ENCODE measurements at regions not wholly inside any gene's neighbourhood (a gene's known extent, or its start where the extent isn't known, plus 50 kb on each side); places are given as distances from the start of the nearest gene placed in this dataset.

- no peak for DNase-seq
These were observed 114.6 kb downstream of the C5orf15 start for GRCh38 chr5:133853646-133854365.

GRCh38 chr5:133851521-133851920, 116.9 kb downstream of the C5orf15 start:
- DNase-seq = no peak

DNA sequence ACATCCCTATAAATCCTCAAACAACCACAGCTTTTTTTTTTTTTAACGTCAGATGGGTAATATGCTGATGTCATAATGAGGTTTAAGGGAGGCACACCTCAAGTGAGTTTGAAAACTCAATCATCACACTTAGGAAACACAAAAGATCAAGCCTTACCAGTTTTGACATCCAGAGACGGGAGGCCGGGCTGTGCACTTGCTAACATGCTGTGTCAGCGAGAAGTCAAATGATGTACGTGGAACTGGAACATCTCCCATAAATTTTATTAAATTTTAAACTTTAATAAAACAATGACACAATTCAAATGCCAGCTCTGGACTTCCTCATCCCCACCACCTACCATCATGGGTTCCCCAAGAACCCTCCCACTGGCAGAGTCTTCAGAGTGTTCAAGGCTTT, 117.6 kb downstream of the C5orf15 start:
- no peak for DNase-seq

DNA sequence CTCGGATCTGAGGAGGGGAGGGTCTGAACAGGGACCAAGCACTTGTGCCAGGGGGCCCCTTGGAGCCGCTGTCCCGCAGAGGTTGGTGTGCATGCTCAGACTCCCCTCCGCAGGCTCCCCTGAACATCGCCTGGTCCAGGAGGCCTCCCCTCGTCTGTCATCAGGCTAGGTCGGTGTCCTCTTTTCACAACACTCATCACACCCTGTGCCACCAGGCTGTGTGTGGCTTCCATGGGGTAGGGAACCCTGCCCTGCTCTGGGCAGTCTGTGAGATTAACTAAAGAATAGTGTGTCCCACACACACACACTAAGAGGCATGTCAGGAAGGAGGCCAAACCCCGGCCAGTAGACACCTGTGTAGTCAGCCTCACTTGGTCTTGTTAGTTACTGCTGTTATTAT, 119.3 kb downstream of the C5orf15 start:
- no peak for DNase-seq

- DNase-seq = no peak
These were observed 120.0 kb downstream of the C5orf15 start for GRCh38 chr5:133848341-133848811.

DNA sequence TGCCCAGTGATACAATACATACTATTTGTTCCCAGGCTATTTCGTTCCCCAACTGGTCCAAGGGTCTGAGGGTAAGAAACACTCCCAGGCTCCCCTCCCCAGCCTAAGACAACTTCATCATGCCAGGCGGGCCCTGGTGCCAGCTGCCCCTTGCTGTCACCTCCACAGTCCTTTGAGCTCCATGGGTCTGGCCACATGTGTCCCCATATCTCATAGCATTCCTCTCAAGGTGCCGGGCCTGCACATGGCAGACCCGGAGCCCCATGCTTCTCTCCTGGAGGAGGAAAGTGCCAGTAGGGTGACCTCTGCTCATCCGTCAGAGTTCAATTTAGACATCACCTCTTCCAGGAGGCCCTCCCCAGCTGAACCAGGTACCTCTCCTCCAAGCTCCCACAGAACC, 120.5 kb downstream of the C5orf15 start:
- DNase-seq = no peak

DNA sequence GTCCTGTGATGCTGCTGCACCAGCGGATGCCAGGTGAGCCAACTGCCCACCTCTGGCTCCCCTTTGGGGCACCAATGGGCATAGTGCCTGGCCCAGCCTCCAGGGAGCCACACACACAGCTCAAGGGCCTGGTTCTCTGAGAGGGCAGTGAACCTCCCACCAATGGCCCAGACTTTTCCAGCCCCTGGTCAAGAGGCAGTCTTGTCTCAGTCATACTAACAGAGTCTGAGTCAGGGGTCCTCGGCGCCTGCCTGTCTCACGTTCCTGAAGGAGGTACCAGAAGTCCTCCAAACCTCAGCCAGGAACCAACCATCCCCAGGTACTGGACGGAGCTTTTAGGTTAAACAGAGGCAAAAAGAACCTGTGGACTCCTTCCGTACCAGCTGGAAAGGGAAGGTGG, 121.1 kb downstream of the C5orf15 start:
- DNase-seq = no peak

DNA sequence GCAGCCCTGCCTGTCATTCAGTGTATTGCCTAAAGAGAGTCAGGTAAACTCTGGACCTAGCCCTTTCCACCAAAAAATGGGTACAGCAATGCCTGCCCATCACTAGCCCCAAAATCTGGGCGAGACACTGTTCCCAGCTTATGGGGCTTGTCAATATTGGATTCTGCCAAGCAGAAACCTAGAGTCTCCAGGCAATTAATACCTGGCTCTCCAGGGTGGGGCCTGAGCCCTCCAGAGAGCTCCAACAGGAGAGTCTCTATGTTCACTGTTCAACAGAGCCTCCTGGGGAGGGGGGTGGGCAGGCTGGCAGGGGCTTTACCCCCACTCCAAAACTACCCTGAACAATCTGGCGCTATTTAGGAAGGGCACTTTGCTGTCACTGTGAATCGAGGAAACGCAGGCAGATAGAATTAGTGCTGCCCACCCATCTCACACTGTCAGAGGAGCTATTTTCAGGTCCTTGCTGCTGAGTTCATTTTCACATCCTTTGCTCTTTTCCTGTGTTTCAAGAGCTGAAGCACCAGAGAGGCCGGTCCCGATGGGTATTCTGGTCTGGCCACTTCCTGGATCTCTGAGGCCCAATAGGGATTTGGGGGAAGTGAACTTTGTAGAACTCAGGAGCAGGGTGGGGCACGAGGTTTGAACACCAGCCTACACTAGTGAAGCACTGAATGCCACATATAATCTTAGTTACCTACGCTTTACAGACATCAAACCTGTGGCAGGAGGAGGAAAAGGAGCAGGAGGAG, 121.8 kb downstream of the C5orf15 start:
- DNase-seq = no peak

DNA sequence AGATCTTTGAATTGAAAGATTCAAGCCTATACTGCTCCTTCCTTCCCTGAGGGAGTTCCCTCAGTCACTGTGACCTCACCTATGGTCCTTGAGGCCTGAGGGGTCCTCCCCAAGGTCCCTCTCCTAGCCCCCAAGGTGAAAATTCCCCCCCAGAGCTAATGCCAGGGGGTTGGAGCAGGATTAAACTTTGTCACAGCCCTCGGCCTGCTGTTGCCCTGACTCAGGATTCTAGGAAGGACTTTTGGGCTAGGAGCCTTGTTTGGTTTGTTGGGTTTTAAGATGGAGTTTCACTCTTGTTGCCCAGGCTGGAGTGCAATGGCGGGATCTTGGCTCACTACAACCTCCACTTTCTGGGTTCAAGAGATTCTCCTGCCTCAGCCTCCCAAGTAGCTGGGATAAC, 123.2 kb downstream of the C5orf15 start:
- DNase-seq = no peak

DNA sequence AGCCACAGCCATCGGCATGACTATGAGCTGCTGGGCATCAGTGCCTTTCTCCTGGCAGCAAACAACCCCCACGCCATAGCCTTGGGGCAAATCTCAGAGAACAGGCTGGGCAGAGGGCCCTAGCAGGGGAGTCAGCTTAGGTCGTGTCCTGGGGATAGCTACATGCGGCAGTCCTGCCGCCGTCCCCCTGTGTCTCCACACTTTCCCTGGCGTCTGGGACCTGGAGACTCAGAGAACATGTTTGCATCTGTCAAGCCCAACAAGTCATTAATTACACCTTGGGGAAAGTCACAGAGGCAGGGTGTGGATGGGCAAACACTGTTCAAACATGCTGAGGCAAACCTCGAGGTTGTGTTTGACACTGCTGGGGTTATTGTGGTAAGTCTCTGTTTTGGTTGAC, 123.6 kb downstream of the C5orf15 start:
- no peak for DNase-seq

DNA sequence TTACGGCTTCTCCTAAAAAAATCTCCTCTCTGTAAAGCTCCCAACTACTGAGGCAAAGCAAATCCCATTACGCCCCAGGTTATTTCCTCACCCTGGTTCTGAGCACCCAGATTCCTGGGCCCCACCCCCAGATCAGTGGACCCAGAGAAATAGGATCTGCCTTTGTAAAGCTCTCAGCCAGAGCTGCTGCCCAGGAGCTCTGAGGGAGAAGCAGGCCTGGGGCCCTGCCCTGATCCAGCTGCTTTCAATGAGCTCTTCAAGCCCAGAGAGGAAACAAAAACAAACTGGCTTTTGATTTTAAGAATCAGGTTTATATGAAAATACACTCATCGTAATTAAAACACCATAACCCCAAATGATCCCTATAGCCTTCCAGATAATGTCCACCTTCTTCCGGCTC, 124.5 kb downstream of the C5orf15 start:
- no peak for DNase-seq

DNA sequence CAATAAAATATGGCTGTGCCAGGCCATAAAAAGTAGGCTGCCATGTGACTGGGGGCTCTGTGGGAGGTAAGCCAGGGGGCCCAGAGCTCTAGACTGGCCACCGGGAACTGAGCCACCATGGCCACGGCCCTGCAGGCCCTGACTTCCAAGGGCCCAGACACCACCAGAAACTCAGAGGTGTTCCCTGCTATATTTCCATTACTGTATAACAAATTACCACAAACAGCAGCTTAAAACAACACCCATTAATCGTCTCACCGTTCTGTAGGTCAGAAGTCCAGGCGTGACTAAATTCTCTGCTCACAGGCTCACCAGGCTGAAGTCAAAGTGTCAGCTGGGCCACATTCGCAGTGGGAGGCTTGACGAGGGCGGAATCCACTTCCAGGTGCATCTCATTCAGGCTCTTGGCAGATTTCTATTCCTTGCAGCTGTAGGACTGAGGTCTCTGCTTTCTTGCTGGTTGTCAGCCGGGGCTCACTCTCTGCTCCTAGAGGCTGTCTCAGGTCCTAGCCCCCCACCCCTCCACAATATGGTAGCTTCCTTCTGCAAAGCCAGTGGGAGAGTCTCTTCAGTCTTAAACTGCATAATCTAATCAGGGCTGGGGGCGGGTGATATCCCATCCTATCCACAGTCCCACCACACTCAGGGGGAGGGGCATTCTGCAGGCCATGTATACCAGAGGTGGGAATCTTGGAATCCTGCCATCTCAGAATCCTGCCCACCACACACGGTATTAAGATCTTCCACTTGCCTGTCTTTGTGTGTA, 125.4 kb downstream of the C5orf15 start:
- DNase-seq = no peak

- DNase-seq = no peak
These were observed 126.3 kb downstream of the C5orf15 start for GRCh38 chr5:133841831-133842750.

DNA sequence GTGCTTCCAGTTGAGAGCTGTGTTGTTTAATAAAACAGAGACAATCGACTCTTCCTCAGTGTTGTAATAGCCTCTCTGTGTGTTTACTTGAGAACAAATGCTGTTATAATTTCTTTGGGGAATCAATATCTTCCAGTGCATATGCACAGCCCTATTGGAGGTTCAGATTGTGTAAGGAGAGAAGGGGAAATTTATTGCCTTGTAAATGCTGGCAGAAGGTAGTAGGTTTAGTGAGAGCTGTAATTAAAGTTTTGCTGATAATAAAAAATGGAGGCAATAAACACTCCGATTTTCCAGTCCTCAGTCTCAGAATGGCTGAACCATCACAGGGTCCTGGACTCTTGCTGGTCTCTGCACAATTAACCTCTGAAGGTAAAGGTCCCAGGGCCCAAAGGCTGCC, 128.3 kb downstream of the C5orf15 start:
- DNase-seq = no peak

GRCh38 chr5:133839721-133840120, 128.7 kb downstream of the C5orf15 start:
- DNase-seq = no peak

GRCh38 chr5:133839090-133839489, 129.3 kb downstream of the C5orf15 start:
- no peak for DNase-seq

- no peak for DNase-seq
These were observed 130.1 kb downstream of the C5orf15 start for GRCh38 chr5:133838286-133838685.

DNA sequence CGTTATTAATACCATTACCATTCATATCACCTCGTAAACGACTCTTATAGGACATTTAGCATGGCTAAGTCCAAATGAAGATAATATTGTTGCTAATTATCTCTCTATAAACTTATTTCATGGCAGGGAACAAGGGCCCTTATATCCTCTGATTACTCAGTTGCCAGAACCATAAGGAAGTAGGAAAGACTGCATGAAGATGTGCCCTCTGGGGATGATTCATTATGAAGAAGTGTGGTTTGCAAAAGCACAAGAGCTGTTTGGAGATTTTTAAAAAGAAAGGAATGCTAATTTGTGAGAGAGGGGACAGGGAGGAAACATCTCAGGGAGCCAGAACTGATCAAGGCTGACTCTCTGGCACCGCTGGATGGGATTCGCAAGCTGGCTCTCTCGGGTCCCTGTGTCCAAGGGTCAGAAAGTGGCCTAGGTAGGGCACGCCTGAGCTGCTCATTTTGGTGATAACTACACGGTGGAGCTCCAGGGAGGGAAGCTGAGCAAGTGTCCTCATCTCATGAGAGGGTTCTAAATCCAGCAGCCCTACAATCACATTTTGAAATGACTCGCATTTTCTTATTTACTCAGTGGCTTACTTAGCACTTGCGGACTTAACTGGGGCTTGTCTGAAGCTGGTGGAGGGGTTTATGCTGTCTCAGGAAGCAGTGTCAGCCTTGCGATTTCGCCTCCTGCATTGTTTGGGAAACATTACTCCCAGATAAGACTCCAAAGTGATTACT, 136.8 kb downstream of the C5orf15 start:
- DNase-seq = no peak

- no peak for DNase-seq
These were observed 137.5 kb downstream of the C5orf15 start for GRCh38 chr5:133830911-133831310.

- no peak for DNase-seq
These were observed 138.1 kb downstream of the C5orf15 start for GRCh38 chr5:133830281-133830680.

DNA sequence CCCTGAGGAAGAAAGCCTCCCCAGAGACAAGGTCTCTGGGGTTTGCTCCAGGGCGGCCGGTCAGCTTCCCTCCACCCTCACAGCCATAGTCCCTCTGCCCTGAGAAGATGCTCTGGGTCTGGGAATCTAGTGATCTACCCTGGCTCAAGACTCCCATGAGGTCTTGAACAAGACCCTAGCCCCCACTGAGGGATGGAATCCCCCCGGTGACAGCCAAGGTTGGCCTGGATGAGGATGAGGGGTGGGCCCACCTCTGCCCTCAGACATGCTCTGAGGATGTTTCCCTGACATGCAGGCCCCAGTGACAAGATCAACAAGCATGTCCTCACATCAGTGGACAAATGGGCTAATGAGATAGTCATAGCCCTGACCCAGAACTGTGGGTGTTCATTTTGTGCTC, 138.6 kb downstream of the C5orf15 start:
- no peak for DNase-seq

GRCh38 chr5:133828722-133829121, 139.7 kb downstream of the C5orf15 start:
- no peak for DNase-seq
